Stimulated activated CD4-positive, alpha-beta T cell treated with anti-CD3 and anti-CD28 coated beads, TNF-alpha, amount 100 ng/mL, for 4 hours (primary cell): ENCODE measurements at regions not wholly inside any gene's neighbourhood (a gene's known extent, or its start where the extent isn't known, plus 50 kb on each side); places are given as distances from the start of the nearest gene placed in this dataset.
"Not testable (repeated sequence)": the region's sequence is repeated elsewhere in the genome, so short reads cannot be mapped to it uniquely, and the experiment has no call there.

Source experiments
- DNase-seq, 3 experiments: peaks; one replicate each; pipeline ENCODE4 v3.0.0-alpha.2; 2020; ENCODE audit warnings: low read depth in 3 of 3

- DNase-seq: no peak
These were observed 197.4 kb upstream of the TBL1X start for GRCh38 chrX:9267415-9267814.

- DNase-seq: no peak
These were observed 195.7 kb upstream of the TBL1X start for GRCh38 chrX:9269134-9269533.

GRCh38 chrX:9271789-9272525 lies 192.9 kb upstream of the TBL1X start:
- DNase-seq: no peak

GRCh38 chrX:9273744-9274143 lies 191.1 kb upstream of the TBL1X start:
- DNase-seq: no peak

GRCh38 chrX:9278475-9279233 lies 186.2 kb upstream of the TBL1X start:
- no peak for DNase-seq

- DNase-seq: no peak
These were observed 185.7 kb upstream of the TBL1X start for GRCh38 chrX:9279234-9279544.

- DNase-seq: no peak
These were observed 184.0 kb upstream of the TBL1X start for GRCh38 chrX:9280831-9281230.

- no peak for DNase-seq
These were observed 182.5 kb upstream of the TBL1X start for GRCh38 chrX:9282325-9282724.

GRCh38 chrX:9285342-9285771 lies 179.5 kb upstream of the TBL1X start:
- peak; percentile 20 to 42 (median 23) for DNase-seq

GRCh38 chrX:9286234-9286633 lies 178.6 kb upstream of the TBL1X start:
- DNase-seq: no peak

GRCh38 chrX:9291629-9292028 lies 173.2 kb upstream of the TBL1X start:
- no peak for DNase-seq

- no peak for DNase-seq
These were observed 171.8 kb upstream of the TBL1X start for GRCh38 chrX:9293051-9293496.

GRCh38 chrX:9293903-9294302 lies 171.0 kb upstream of the TBL1X start:
- DNase-seq: no peak

GRCh38 chrX:9295551-9295950 lies 169.3 kb upstream of the TBL1X start:
- DNase-seq: no peak

GRCh38 chrX:9298221-9298620 lies 166.6 kb upstream of the TBL1X start:
- no peak for DNase-seq

- not testable (repeated sequence) for DNase-seq
These were observed 165.2 kb upstream of the TBL1X start for GRCh38 chrX:9299681-9300080.

GRCh38 chrX:9301836-9302235 lies 163.0 kb upstream of the TBL1X start:
- no peak for DNase-seq

GRCh38 chrX:9302381-9302780 lies 162.5 kb upstream of the TBL1X start:
- DNase-seq: no peak

- no peak for DNase-seq
These were observed 156.4 kb upstream of the TBL1X start for GRCh38 chrX:9308426-9308825.

- DNase-seq: no peak
These were observed 154.2 kb upstream of the TBL1X start for GRCh38 chrX:9310616-9311015.

GRCh38 chrX:9311421-9312160 lies 153.3 kb upstream of the TBL1X start:
- DNase-seq: no peak
